ENCODE measurements at regions not wholly inside any gene's neighbourhood (a gene's known extent, or its start where the extent isn't known, plus 50 kb on each side); places are given as distances from the start of the nearest gene placed in this dataset.

GRCh38 chr22:49182416-49182815 is 645.3 kb downstream of the BRD1 start:
- no peak for TF ChIP-seq CTCF (IDR thresholded peaks at IDR 0.05)
- TF ChIP-seq POLR2A (IDR thresholded peaks at IDR 0.05) = no peak
- TF ChIP-seq POLR2AphosphoS5 (IDR thresholded peaks at IDR 0.05) = no peak
- TF ChIP-seq EP300 (IDR thresholded peaks at IDR 0.05) = no peak
